ENCODE measurements at regions not wholly inside any gene's neighbourhood (a gene's known extent, or its start where the extent isn't known, plus 50 kb on each side); places are given as distances from the start of the nearest gene placed in this dataset.

DNA sequence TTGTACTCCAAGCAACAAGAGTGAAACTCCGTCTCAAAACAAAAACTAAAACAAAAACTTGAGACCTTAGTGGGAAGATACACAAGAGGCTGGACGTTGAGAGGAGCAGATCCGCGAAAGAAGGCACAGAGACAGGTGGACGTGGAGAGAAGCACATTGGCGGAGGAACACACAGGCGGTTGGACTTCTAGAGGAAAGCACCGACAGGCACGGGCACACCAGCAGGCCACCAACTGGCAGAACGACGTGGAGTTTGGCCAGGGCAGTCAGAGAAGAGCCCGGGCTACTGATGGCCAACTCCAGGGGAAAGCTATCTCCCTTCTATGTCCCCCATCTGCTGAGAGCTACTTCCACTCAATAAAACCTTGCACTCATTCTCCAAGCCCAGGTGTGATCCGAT lies 482.7 kb downstream of the GABRG2 start:
- no peaks in the 10 kb centered on the region for H3K4me1 ChIP-seq (ENCODE audit: insufficient read depth, low read length)
- H3K36me3 Mint-ChIP-seq, result no peaks in the 10 kb centered on the region
- H3K4me3 ChIP-seq (ENCODE audit: low read length), result no peak overlapping the region
- H3K4me1 Mint-ChIP-seq, result no peaks in the 10 kb centered on the region
- H3K27me3 Mint-ChIP-seq, result no peaks in the 10 kb centered on the region
- DNase-seq, result no peak
- H3K36me3 ChIP-seq (ENCODE audit: insufficient read depth, low read length), result no peaks in the 10 kb centered on the region
- H3K27ac Mint-ChIP-seq, result no peak overlapping the region
- H3K4me3 Mint-ChIP-seq, result no peak overlapping the region
- POLR2A ChIA-PET, result no interaction called here
- H3K9me3 ChIP-seq (ENCODE audit: low read length), result no peaks in the 10 kb centered on the region
- H3K27ac ChIP-seq (ENCODE audit: low read depth, low read length), result no peak overlapping the region
- no peaks in the 10 kb centered on the region for H3K27me3 ChIP-seq (ENCODE audit: insufficient read depth, low read length, poor library complexity, severe bottlenecking)
- CTCF ChIA-PET, result no interaction called here
- peaks cover 2 to 18% (median 4%) of the 10 kb centered on the region in 5 donors for H3K9me3 Mint-ChIP-seq

DNA sequence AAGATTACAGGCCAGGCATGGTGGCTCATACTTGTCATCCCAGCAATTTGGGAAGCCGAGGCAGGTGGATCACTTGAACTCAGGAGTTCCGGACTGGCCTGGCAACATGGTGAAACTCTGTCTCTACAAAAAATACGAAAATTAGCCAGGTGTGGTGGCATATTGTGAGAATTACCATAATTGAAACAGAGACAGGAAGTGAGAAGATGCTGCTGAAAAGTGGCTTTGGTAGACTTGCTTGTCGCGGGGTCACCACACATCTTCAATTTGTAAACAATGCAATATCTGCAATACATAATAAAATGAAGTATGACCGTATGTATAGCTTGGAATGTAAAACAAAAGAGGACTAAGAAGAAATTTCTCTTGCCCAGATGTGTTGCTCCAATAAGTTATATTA lies 490.5 kb downstream of the GABRG2 start:
- ChIA-PET POLR2A (no interaction called here), CTCF (no interaction called here)
- H3K27ac ChIP-seq (ENCODE audit: low read depth, low read length), result no peak overlapping the region
- no peak for DNase-seq
- Mint-ChIP-seq H3K9me3 (peaks cover 0 to 16% (median 2%) of the 10 kb centered on the region in 5 donors), H3K4me3 (no peak overlapping the region), H3K27ac (no peak overlapping the region), H3K4me1 (no peaks in the 10 kb centered on the region), H3K27me3 (no peaks in the 10 kb centered on the region), H3K36me3 (no peaks in the 10 kb centered on the region)
- no peaks in the 10 kb centered on the region for H3K9me3 ChIP-seq (ENCODE audit: low read length)
- H3K27me3 ChIP-seq (ENCODE audit: insufficient read depth, low read length, poor library complexity, severe bottlenecking), result no peaks in the 10 kb centered on the region
- no peaks in the 10 kb centered on the region for H3K4me1 ChIP-seq (ENCODE audit: insufficient read depth, low read length)
- H3K4me3 ChIP-seq (ENCODE audit: low read length), result no peak overlapping the region
- no peaks in the 10 kb centered on the region for H3K36me3 ChIP-seq (ENCODE audit: insufficient read depth, low read length)

DNA sequence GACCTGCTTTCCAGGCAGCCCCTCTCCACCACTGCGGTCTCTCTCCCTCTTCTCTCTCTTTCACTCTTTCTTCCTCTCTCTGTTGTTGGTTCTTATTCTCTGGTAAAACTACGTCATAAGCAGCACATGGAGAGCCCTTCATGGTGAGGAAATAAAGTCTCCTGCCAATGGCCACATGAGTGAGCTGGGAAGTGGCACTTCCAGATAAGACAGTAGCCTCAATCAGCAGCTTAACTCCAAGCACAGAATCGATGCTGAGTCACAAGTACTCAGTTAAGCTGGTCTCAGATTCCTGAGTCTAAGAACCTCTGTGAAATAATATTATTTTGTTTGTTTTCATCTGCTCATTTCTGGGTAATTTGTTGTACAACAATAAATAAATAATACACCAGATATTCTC lies 500.1 kb downstream of the GABRG2 start:
- DNase-seq, result no peak
- Mint-ChIP-seq H3K4me3 (no peak overlapping the region), H3K36me3 (no peaks in the 10 kb centered on the region), H3K27ac (no peak overlapping the region), H3K4me1 (no peaks in the 10 kb centered on the region), H3K27me3 (no peaks in the 10 kb centered on the region), H3K9me3 (peaks cover 0 to 21% (median 6%) of the 10 kb centered on the region in 5 donors)
- Histone ChIP-seq H3K27me3 (ENCODE audit: insufficient read depth, low read length, poor library complexity, severe bottlenecking) (no peaks in the 10 kb centered on the region), H3K27ac (ENCODE audit: low read depth, low read length) (no peak overlapping the region), H3K4me1 (ENCODE audit: insufficient read depth, low read length) (no peaks in the 10 kb centered on the region), H3K4me3 (ENCODE audit: low read length) (no peak overlapping the region), H3K36me3 (ENCODE audit: insufficient read depth, low read length) (no peaks in the 10 kb centered on the region), H3K9me3 (ENCODE audit: low read length) (no peaks in the 10 kb centered on the region)
- ChIA-PET POLR2A (no interaction called here), CTCF (no interaction called here)

DNA sequence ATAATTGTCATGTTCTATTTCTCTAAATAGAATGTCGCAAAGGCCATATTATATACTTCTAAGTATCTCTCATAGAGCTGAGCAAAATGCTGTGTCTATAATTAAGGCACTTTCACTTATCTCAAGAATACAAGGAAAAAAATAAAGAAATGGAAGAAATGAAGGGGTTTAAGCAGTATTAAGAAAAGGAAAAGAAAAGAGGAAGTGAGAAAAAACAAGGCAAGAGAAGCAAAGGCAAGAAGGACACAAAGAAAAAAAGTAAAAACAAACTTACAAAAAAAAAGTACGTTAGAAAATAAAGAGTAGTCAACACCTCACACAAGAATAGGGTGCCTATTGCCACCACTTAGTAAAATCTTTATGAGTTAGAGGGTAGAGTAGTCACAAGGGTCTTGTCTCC lies 506.2 kb downstream of the GABRG2 start:
- Mint-ChIP-seq H3K27ac (no peak overlapping the region), H3K9me3 (peaks cover 0 to 11% (median 4%) of the 10 kb centered on the region in 5 donors)
- no peak overlapping the region for H3K27ac ChIP-seq (ENCODE audit: low read depth, low read length)

DNA sequence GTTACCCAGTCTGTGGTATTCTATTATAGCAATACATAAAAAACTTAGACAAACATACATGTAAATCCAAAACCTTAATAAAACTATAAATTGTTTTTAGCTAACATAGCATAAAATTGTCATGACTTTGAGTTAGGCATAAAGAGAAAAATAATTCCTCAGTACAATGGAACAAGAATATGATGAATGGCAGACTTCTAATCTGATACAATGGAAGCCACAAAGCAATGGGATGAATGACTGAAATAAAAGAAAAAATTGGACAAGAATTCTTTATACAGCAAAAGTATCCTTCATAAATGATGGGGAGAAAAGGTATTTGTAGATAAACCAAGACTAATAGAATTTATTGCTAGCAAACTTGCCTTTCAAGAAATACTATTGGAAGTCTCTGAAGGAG lies 524.2 kb downstream of the GABRG2 start:
- H3K4me3 Mint-ChIP-seq, result no peak overlapping the region
- CTCF ChIA-PET, result no interaction called here

More for the DNA sequence above, 506.2 kb downstream of the GABRG2 start:
- no peak overlapping the region for H3K4me3 Mint-ChIP-seq
- no peaks in the 10 kb centered on the region for H3K36me3 ChIP-seq (ENCODE audit: insufficient read depth, low read length)
- DNase-seq, result no peak
- no peaks in the 10 kb centered on the region for H3K27me3 ChIP-seq (ENCODE audit: insufficient read depth, low read length, poor library complexity, severe bottlenecking)
- H3K9me3 ChIP-seq (ENCODE audit: low read length), result no peaks in the 10 kb centered on the region
- no peaks in the 10 kb centered on the region for H3K36me3 Mint-ChIP-seq
- H3K4me1 ChIP-seq (ENCODE audit: insufficient read depth, low read length), result no peaks in the 10 kb centered on the region
- no peaks in the 10 kb centered on the region for H3K4me1 Mint-ChIP-seq
- ChIA-PET POLR2A (no interaction called here), CTCF (no interaction called here)
- H3K27me3 Mint-ChIP-seq, result no peaks in the 10 kb centered on the region
- H3K4me3 ChIP-seq (ENCODE audit: low read length), result no peak overlapping the region

DNA sequence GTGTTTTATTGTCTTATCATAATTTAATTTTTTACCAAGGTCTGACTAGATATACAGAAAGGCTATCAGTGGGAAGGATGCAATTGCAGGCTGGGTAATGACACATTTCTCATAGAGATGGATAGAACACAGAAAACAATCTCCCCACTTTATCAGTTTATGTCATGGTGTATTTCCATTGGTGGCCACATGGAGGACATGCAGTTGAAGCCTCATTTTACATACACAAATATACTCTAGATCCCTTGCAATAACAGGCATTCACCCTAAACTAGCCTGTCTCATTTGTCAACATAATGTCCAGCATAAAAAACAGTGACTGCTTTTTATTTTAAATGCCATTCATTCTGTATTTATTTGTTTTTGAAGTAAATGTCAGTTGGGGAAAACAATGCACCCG lies 526.3 kb downstream of the GABRG2 start:
- H3K36me3 ChIP-seq (ENCODE audit: insufficient read depth, low read length), result no peaks in the 10 kb centered on the region
- no peak for DNase-seq
- Mint-ChIP-seq H3K27ac (no peak overlapping the region), H3K4me1 (no peaks in the 10 kb centered on the region), H3K36me3 (no peaks in the 10 kb centered on the region), H3K4me3 (no peak overlapping the region), H3K9me3 (peaks cover 2 to 47% (median 8%) of the 10 kb centered on the region in 5 donors), H3K27me3 (no peaks in the 10 kb centered on the region)
- no peaks in the 10 kb centered on the region for H3K27me3 ChIP-seq (ENCODE audit: insufficient read depth, low read length, poor library complexity, severe bottlenecking)
- ChIA-PET POLR2A (no interaction called here), CTCF (no interaction called here)
- H3K4me1 ChIP-seq (ENCODE audit: insufficient read depth, low read length), result no peaks in the 10 kb centered on the region
- no peak overlapping the region for H3K4me3 ChIP-seq (ENCODE audit: low read length)
- no peak overlapping the region for H3K27ac ChIP-seq (ENCODE audit: low read depth, low read length)
- no peaks in the 10 kb centered on the region for H3K9me3 ChIP-seq (ENCODE audit: low read length)

More for the DNA sequence above, 524.2 kb downstream of the GABRG2 start:
- H3K27me3 ChIP-seq (ENCODE audit: insufficient read depth, low read length, poor library complexity, severe bottlenecking), result no peaks in the 10 kb centered on the region
- H3K9me3 ChIP-seq (ENCODE audit: low read length), result no peaks in the 10 kb centered on the region
- no peaks in the 10 kb centered on the region for H3K4me1 ChIP-seq (ENCODE audit: insufficient read depth, low read length)
- Mint-ChIP-seq H3K36me3 (no peaks in the 10 kb centered on the region), H3K4me1 (no peaks in the 10 kb centered on the region), H3K9me3 (peaks cover 2 to 43% (median 7%) of the 10 kb centered on the region in 5 donors), H3K27ac (no peak overlapping the region), H3K27me3 (no peaks in the 10 kb centered on the region)
- DNase-seq, result no peak
- no peak overlapping the region for H3K27ac ChIP-seq (ENCODE audit: low read depth, low read length)
- no peaks in the 10 kb centered on the region for H3K36me3 ChIP-seq (ENCODE audit: insufficient read depth, low read length)
- H3K4me3 ChIP-seq (ENCODE audit: low read length), result no peak overlapping the region
- POLR2A ChIA-PET, result no interaction called here

DNA sequence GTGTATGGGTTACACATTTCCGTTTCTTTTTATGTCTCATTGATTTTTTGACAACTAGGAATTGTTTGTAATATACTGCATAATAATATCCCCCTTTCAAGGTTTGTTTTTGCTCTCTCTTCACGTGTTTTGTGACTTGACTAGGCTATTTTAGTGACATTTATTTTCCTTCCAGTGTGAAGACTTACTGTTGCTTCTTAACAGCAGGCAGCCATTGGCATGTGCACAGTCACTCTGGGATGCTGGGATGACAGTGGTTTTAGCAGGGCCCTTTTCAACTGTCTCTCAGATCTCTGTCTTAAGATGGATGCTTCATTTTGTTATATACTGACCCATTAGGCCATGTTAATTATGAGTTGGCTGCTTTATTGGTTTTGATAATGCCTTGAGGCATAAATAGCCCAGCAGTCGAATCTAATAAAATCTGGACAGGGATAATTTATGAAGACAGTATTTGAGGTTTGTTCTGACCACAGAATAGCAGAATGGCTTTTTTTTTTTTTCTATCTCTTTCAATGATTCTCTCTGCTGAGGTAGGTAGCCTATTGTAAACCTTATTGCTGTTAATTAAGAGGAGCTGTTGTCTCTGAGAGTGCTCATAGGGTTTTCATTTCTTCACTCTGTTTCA lies 536.0 kb downstream of the GABRG2 start:
- peaks cover 0 to 21% (median 2%) of the 10 kb centered on the region in 5 donors for H3K9me3 Mint-ChIP-seq
- H3K36me3 Mint-ChIP-seq, result no peaks in the 10 kb centered on the region
- no peak overlapping the region for H3K4me3 ChIP-seq (ENCODE audit: low read length)
- DNase-seq, result no peak
- H3K27ac ChIP-seq (ENCODE audit: low read depth, low read length), result no peak overlapping the region
- no peak overlapping the region for H3K27ac Mint-ChIP-seq
- ChIA-PET POLR2A (no interaction called here), CTCF (no interaction called here)
- no peaks in the 10 kb centered on the region for H3K36me3 ChIP-seq (ENCODE audit: insufficient read depth, low read length)
- peaks cover 4% of the 10 kb centered on the region for H3K9me3 ChIP-seq (ENCODE audit: low read length)
- H3K4me3 Mint-ChIP-seq, result no peak overlapping the region
- H3K4me1 Mint-ChIP-seq, result no peaks in the 10 kb centered on the region
- H3K27me3 Mint-ChIP-seq, result no peaks in the 10 kb centered on the region
- H3K4me1 ChIP-seq (ENCODE audit: insufficient read depth, low read length), result no peaks in the 10 kb centered on the region
- H3K27me3 ChIP-seq (ENCODE audit: insufficient read depth, low read length, poor library complexity, severe bottlenecking), result no peaks in the 10 kb centered on the region

DNA sequence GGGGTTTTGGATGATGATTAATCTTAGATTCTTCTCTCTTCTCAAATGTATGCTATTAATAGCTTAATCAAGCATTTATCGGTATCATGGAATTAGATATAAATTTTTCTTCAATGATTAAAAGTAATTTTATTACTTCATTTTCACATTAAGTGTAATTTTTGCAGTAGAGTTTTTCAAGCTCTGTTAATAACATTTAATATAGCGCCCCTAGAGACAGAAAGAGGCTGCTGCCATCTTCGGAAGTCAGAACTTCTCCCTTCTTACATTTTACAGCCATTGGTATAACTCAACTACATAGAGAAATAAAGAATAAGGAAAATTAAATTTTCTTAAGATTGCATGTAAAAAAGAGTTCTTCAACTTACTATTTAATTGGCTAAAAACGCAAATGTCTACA lies 540.3 kb downstream of the GABRG2 start:
- Histone ChIP-seq H3K9me3 (ENCODE audit: low read length) (no peaks in the 10 kb centered on the region), H3K27me3 (ENCODE audit: insufficient read depth, low read length, poor library complexity, severe bottlenecking) (no peaks in the 10 kb centered on the region), H3K4me1 (ENCODE audit: insufficient read depth, low read length) (no peaks in the 10 kb centered on the region), H3K36me3 (ENCODE audit: insufficient read depth, low read length) (no peaks in the 10 kb centered on the region), H3K4me3 (ENCODE audit: low read length) (no peak overlapping the region), H3K27ac (ENCODE audit: low read depth, low read length) (no peak overlapping the region)
- ChIA-PET CTCF (no interaction called here), POLR2A (no interaction called here)
- Mint-ChIP-seq H3K27me3 (no peaks in the 10 kb centered on the region), H3K27ac (no peak overlapping the region), H3K4me1 (no peaks in the 10 kb centered on the region), H3K4me3 (no peak overlapping the region), H3K9me3 (peaks cover 0 to 30% (median 2%) of the 10 kb centered on the region in 5 donors), H3K36me3 (no peaks in the 10 kb centered on the region)
- DNase-seq, result no peak

Measured in CD8-positive, alpha-beta memory T cell (primary cell).